HepG2 (cell line): ENCODE measurements at regions not wholly inside any gene's neighbourhood (a gene's known extent, or its start where the extent isn't known, plus 50 kb on each side); places are given as distances from the start of the nearest gene placed in this dataset.

Source experiments
- ATAC-seq: fragments of 200-7000 bp; cut with Tn5 transposase; 3 replicates; pipeline ENCODE4 v1.9.1; 2020; ENCODE audit warnings: mild to moderate bottlenecking, moderate library complexity
- BruUV-seq: library from RNA; stranded (reverse); fragments of 400-500 nt; replicated peaks from 2 replicates; lab custom pipeline; 2021; lab: Mats Ljungman, UMichigan
- CTCF ChIA-PET: fragments of 300-600 bp; formaldehyde crosslinking; extraction: SDS; loops from one replicate; lab custom pipeline; 2021; ENCODE audit warnings: low total read pairs, inconsistent platforms, low intra/inter-chr PET ratio; lab: Yijun Ruan, JAX
- POLR2A ChIA-PET: fragments of 350-600 bp; sonication (Branson Sonifier 250); formaldehyde crosslinking; loops from one replicate; lab custom pipeline; 2020; ENCODE audit warnings: antibody characterized with exemption, inconsistent platforms; lab: Yijun Ruan, JAX
- DNase-seq: peaks from one replicate; pipeline ENCODE4 v3.0.0-alpha.2; 2015; ENCODE audit warnings: low spot score
- FAIRE-seq: peaks from 3 replicates; lab custom pipeline; 2011; peaks lifted over from hg19 to GRCh38; lab: Jason Lieb, UNC
- H2AFZ ChIP-seq: one replicate; pipeline ENCODE4 v1.6.1; 2011; ENCODE audit warnings: low read length, inconsistent platforms
- H3K27ac ChIP-seq: fragments of 300-600 bp; 3 replicates; pipeline ENCODE4 v1.8.0; 2011; ENCODE audit warnings: mixed run types, mild to moderate bottlenecking, mixed read lengths, low read length, inconsistent platforms; ENCODE audit not compliant: insufficient read depth; ENCODE audit errors: extremely low read length
- H3K27me3 ChIP-seq, 2 experiments: fragments of 200-600 bp in 1 of 2; 2 replicates in 1 of 2; 3 replicates in 1 of 2; pipeline versions ENCODE4 v1.6.0 to v1.8.0; 2011; ENCODE audit warnings: low read length in 2 of 2, mild to moderate bottlenecking in 2 of 2, moderate library complexity in 2 of 2, inconsistent platforms in 1 of 2; ENCODE audit not compliant: insufficient read depth in 2 of 2, control insufficient read depth in 1 of 2
- H3K36me3 ChIP-seq, 2 experiments: fragments of 200-600 bp in 1 of 2; replicated peaks in 1 of 2; 2 replicates in 1 of 2; 3 replicates in 1 of 2; pipeline versions ENCODE4 v1.5.1 to v1.8.0; 2011; ENCODE audit warnings: low read length in 2 of 2, inconsistent platforms in 1 of 2; ENCODE audit not compliant: insufficient read depth in 2 of 2, control insufficient read depth in 1 of 2
- H3K4me1 ChIP-seq: 2 replicates; pipeline ENCODE4 v1.5.1; 2012; ENCODE audit warnings: low read length, inconsistent platforms; ENCODE audit not compliant: insufficient read depth
- H3K4me2 ChIP-seq: 2 replicates; pipeline ENCODE4 v1.6.0; 2011; ENCODE audit warnings: low read depth, low read length, inconsistent platforms
- H3K4me3 ChIP-seq, 3 experiments: fragments of 200-600 bp in 1 of 3; sonication (generic), shearing (Covaris generic) in 1 of 3; replicated peaks in 1 of 3; 2 replicates each; pipeline ENCODE4 v1.5.1; 2011 to 2016; ENCODE audit warnings: low read length in 3 of 3, inconsistent platforms in 2 of 3, low read depth in 2 of 3, mild to moderate bottlenecking in 2 of 3, control low read depth in 1 of 3, mixed read lengths in 1 of 3; ENCODE audit not compliant: insufficient read depth in 1 of 3
- H3K79me2 ChIP-seq: one replicate; pipeline ENCODE4 v1.6.1; 2011; ENCODE audit warnings: low read length, inconsistent platforms; ENCODE audit not compliant: insufficient read depth
- H3K9ac ChIP-seq: 2 replicates; pipeline ENCODE4 v1.6.0; 2011; ENCODE audit warnings: mild to moderate bottlenecking, low read depth, low read length, inconsistent platforms; ENCODE audit not compliant: insufficient read depth
- H3K9me3 ChIP-seq: 2 replicates; pipeline ENCODE4 v1.5.1; 2012; ENCODE audit warnings: mild to moderate bottlenecking, low read length
- H4K20me1 ChIP-seq: 2 replicates; pipeline ENCODE4 v1.6.0; 2011; ENCODE audit warnings: inconsistent platforms, mild to moderate bottlenecking, low read length, moderate library complexity; ENCODE audit not compliant: insufficient read depth
- FOXJ3 ChIP-seq: sonication (generic); formaldehyde crosslinking; IDR thresholded peaks from 2 replicates; pipeline ENCODE4 v1.4.0; 2020; ENCODE audit warnings: missing genetic modification reagents, mild to moderate bottlenecking, borderline replicate concordance
- GMEB2 ChIP-seq: IDR thresholded peaks from 2 replicates; pipeline ENCODE4 v1.6.1; 2016; ENCODE audit warnings: missing biosample characterization, missing genetic modification reagents, low read depth
- HMGA1 ChIP-seq: sonication (generic); formaldehyde crosslinking; conservative IDR thresholded peaks from 2 replicates; pipeline ENCODE4 v1.4.0; 2020; ENCODE audit warnings: missing genetic modification reagents
- KDM5B ChIP-seq: sonication (generic); formaldehyde crosslinking; IDR thresholded peaks from 2 replicates; pipeline ENCODE4 v1.4.0; 2020; ENCODE audit warnings: missing genetic modification reagents, mild to moderate bottlenecking, borderline replicate concordance
- MBD4 ChIP-seq: IDR thresholded peaks from 2 replicates; pipeline ENCODE4 v1.6.1; 2012; ENCODE audit warnings: low read length, inconsistent platforms, borderline replicate concordance
- SPEN ChIP-seq: sonication (generic); formaldehyde crosslinking; IDR thresholded peaks from 2 replicates; pipeline ENCODE4 v1.5.1; 2020; ENCODE audit warnings: low read depth, mild to moderate bottlenecking, missing genetic modification reagents
- ZKSCAN8 ChIP-seq: IDR thresholded peaks from 2 replicates; pipeline ENCODE4 v1.6.1; 2016; ENCODE audit warnings: borderline replicate concordance, missing genetic modification reagents, missing compliant biosample characterization
- ZNF281 ChIP-seq: sonication (generic); formaldehyde crosslinking; IDR thresholded peaks from 2 replicates; pipeline ENCODE4 v1.4.0; 2020; ENCODE audit warnings: missing genetic modification reagents, borderline replicate concordance
- ZNF337 ChIP-seq: sonication (generic); formaldehyde crosslinking; IDR thresholded peaks from 2 replicates; pipeline ENCODE4 v1.5.1; 2020; ENCODE audit warnings: missing genetic modification reagents, low read depth, mild to moderate bottlenecking, borderline replicate concordance
- ZNF34 ChIP-seq: sonication (generic); formaldehyde crosslinking; IDR thresholded peaks from 2 replicates; pipeline ENCODE4 v1.4.0; 2020; ENCODE audit warnings: mild to moderate bottlenecking, missing genetic modification reagents, borderline replicate concordance
- ZNF570 ChIP-seq: sonication (generic); formaldehyde crosslinking; IDR thresholded peaks from 2 replicates; pipeline ENCODE4 v1.4.0; 2020; ENCODE audit warnings: mild to moderate bottlenecking, missing genetic modification reagents, borderline replicate concordance
- ZNF768 ChIP-seq: sonication (generic); formaldehyde crosslinking; IDR thresholded peaks from 2 replicates; pipeline ENCODE4 v1.4.0; 2020; ENCODE audit warnings: missing genetic modification reagents
- in situ Hi-C: cut with HindIII; loops from 2 replicates; pipeline ENCODE4 v1.10.0; 2017; ENCODE audit warnings: low pct_unique_long_range_greater_than_20kb; ENCODE audit not compliant: extremely low pct_ligation_motif_present
- intact Hi-C: fragments of 100-400 bp; cut with micrococcal nuclease; formaldehyde crosslinking; loops from one replicate; pipeline ENCODE4 v1.10.0; 2022; ENCODE audit not compliant: unreplicated experiment

GRCh38 chr3:86792316-86792715, 198.6 kb downstream of the VGLL3 start:
- FAIRE-seq (no peak), ATAC-seq (no peak), DNase-seq (no peak)
- TF ChIP-seq ZNF570 (CRISPR knock-in tag) (no peak), SPEN (CRISPR knock-in tag) (no peak), ZKSCAN8 (no peak), KDM5B (CRISPR knock-in tag) (no peak), MBD4 (no peak), FOXJ3 (CRISPR knock-in tag) (no peak), HMGA1 (CRISPR knock-in tag) (no peak), ZNF768 (CRISPR knock-in tag) (no peak), ZNF281 (no peak), GMEB2 (CRISPR knock-in tag) (no peak), ZNF34 (CRISPR knock-in tag) (no peak), ZNF337 (CRISPR knock-in tag) (no peak)
- Histone ChIP-seq H2AFZ (no peak overlapping the region), H3K4me2 (no peak overlapping the region), H3K9ac (no peak overlapping the region), H3K9me3 (no peaks in the 10 kb centered on the region), H3K36me3 (no peaks in the 10 kb centered on the region), H3K4me1 (no peaks in the 10 kb centered on the region), H4K20me1 (no peaks in the 10 kb centered on the region), H3K79me2 (no peaks in the 10 kb centered on the region), H3K4me3 (no peak overlapping the region), H3K27me3 (no peaks in the 10 kb centered on the region), H3K27ac (no peak overlapping the region)
- BruUV-seq = no TSS peak
- ChIA-PET POLR2A (no interaction called here), CTCF (no interaction called here)
- in situ Hi-C loops = no loop called here
- intact Hi-C loops = no loop called here
